Osteocyte (in vitro differentiated cells): ENCODE measurements at regions not wholly inside any gene's neighbourhood (a gene's known extent, or its start where the extent isn't known, plus 50 kb on each side); places are given as distances from the start of the nearest gene placed in this dataset.

Source experiments
- DNase-seq: peaks from one replicate; pipeline ENCODE4 v3.0.0; 2021; ENCODE audit warnings: mixed read lengths; ENCODE audit not compliant: unreplicated experiment; ENCODE audit errors: extremely low spot score
- H3K27ac Mint-ChIP-seq: one replicate; pipeline ENCODE4 v1.8.0; 2021; ENCODE audit warnings: mild to moderate bottlenecking, mixed read lengths; ENCODE audit not compliant: unreplicated experiment
- H3K27me3 Mint-ChIP-seq: one replicate; pipeline ENCODE4 v1.8.0; 2021; ENCODE audit warnings: mixed read lengths; ENCODE audit not compliant: unreplicated experiment
- H3K36me3 Mint-ChIP-seq: one replicate; pipeline ENCODE4 v1.8.0; 2021; ENCODE audit warnings: mixed read lengths; ENCODE audit not compliant: unreplicated experiment
- H3K4me1 Mint-ChIP-seq: one replicate; pipeline ENCODE4 v1.8.0; 2021; ENCODE audit warnings: mixed read lengths; ENCODE audit not compliant: unreplicated experiment
- H3K4me3 Mint-ChIP-seq: one replicate; pipeline ENCODE4 v1.8.0; 2021; ENCODE audit warnings: mild to moderate bottlenecking, moderate library complexity, mixed read lengths; ENCODE audit not compliant: unreplicated experiment
- H3K9me3 Mint-ChIP-seq: one replicate; pipeline ENCODE4 v1.8.0; 2021; ENCODE audit warnings: mixed read lengths; ENCODE audit not compliant: unreplicated experiment
- TF ChIP-seq, protein P1 (sequence below): fragments of 200-600 bp; sonication (generic); IDR thresholded peaks from 2 replicates; pipeline ENCODE4 v1.5.0; 2021; ENCODE audit warnings: antibody characterized with exemption, mild to moderate bottlenecking, moderate library complexity

DNA sequence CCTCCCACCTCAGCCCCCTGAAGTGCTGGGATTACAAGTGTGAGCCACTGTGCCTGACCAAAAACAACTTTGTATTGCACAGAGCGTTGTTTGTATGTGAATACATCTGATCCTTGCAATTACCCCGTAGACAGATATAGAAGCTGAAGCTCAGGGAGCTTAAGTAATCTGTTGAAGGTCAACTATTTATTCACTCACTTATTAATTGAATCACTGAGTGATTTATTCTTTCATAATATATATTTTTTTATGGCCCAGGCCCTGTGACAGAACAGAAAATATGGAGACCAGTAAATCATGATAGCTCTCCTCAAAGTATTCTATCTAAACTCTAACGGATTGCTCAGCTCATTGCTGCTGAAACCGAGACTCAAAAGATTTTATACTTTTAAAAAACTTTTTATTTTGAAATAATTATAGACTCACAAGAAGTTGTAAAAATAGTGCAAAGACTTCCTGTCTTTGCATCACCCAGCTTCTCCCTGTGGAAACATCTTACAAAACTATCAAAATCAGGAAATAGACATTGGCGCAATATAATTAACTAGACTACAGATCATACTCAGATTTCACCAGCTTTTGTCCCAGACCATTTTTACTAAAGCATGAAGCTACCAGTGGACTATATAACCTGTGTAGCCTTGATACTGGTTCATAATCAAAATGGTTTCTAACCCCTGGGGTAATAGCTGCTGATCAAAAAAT, 466.1 kb downstream of the PDCD6IP start:
- Mint-ChIP-seq H3K27me3 (no peaks in the 10 kb centered on the region), H3K9me3 (no peaks in the 10 kb centered on the region), H3K27ac (peak overlapping the region; percentile 50), H3K4me1 (peaks cover 90% of the 10 kb centered on the region), H3K4me3 (no peak overlapping the region), H3K36me3 (peaks cover 16% of the 10 kb centered on the region)
- DNase-seq, result no peak
- TF ChIP-seq, protein P1, sequence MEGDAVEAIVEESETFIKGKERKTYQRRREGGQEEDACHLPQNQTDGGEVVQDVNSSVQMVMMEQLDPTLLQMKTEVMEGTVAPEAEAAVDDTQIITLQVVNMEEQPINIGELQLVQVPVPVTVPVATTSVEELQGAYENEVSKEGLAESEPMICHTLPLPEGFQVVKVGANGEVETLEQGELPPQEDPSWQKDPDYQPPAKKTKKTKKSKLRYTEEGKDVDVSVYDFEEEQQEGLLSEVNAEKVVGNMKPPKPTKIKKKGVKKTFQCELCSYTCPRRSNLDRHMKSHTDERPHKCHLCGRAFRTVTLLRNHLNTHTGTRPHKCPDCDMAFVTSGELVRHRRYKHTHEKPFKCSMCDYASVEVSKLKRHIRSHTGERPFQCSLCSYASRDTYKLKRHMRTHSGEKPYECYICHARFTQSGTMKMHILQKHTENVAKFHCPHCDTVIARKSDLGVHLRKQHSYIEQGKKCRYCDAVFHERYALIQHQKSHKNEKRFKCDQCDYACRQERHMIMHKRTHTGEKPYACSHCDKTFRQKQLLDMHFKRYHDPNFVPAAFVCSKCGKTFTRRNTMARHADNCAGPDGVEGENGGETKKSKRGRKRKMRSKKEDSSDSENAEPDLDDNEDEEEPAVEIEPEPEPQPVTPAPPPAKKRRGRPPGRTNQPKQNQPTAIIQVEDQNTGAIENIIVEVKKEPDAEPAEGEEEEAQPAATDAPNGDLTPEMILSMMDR, result no peak

GRCh38 chr3:34267088-34267487, 468.7 kb downstream of the PDCD6IP start:
- Mint-ChIP-seq H3K4me1 (peaks cover 71% of the 10 kb centered on the region), H3K9me3 (peaks cover 6% of the 10 kb centered on the region), H3K4me3 (no peak overlapping the region), H3K27me3 (no peaks in the 10 kb centered on the region), H3K36me3 (peaks cover 37% of the 10 kb centered on the region), H3K27ac (peak overlapping the region; percentile 89)
- TF ChIP-seq, protein P1, result no peak
- no peak for DNase-seq

GRCh38 chr3:34268032-34268709, 469.7 kb downstream of the PDCD6IP start:
- TF ChIP-seq, protein P1, result no peak
- Mint-ChIP-seq H3K27me3 (no peaks in the 10 kb centered on the region), H3K27ac (peak overlapping the region; percentile 89), H3K4me1 (peaks cover 60% of the 10 kb centered on the region), H3K9me3 (peaks cover 8% of the 10 kb centered on the region), H3K4me3 (peak overlapping the region; percentile 10), H3K36me3 (peaks cover 43% of the 10 kb centered on the region)
- DNase-seq, result no peak

DNA sequence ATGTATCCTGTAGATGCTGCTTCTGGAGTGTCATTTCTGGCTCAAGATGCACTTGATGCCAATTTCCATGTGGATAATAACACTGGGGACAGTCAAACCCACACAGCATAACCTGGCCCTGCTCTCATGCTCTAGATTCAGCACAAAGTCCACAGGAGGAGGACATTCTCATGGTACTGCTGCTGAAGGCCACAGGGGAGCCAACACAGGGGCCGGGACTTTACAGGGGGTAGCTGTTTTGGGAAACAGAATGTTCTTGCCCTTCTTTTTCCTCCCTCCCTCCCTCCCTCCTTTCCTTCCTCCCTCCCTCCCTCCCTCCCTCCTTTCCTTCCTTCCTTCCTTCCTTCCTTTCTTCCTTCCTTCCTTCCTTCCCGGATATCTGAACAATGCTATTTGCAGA, 477.4 kb downstream of the PDCD6IP start:
- H3K4me1 Mint-ChIP-seq, result peaks cover 6% of the 10 kb centered on the region
- TF ChIP-seq, protein P1, result no peak
- peaks cover 19% of the 10 kb centered on the region for H3K9me3 Mint-ChIP-seq
- no peak for DNase-seq
- H3K4me3 Mint-ChIP-seq, result no peak overlapping the region
- peaks cover 68% of the 10 kb centered on the region for H3K36me3 Mint-ChIP-seq
- H3K27me3 Mint-ChIP-seq, result no peaks in the 10 kb centered on the region
- H3K27ac Mint-ChIP-seq, result no peak overlapping the region

- Mint-ChIP-seq H3K4me1 (peaks cover 6% of the 10 kb centered on the region), H3K9me3 (peaks cover 19% of the 10 kb centered on the region), H3K36me3 (peaks cover 63% of the 10 kb centered on the region), H3K27me3 (no peaks in the 10 kb centered on the region), H3K27ac (no peak overlapping the region), H3K4me3 (no peak overlapping the region)
- DNase-seq, result no peak
- TF ChIP-seq, protein P1, result no peak
Measured at GRCh38 chr3:34276342-34276741, 477.9 kb downstream of the PDCD6IP start.
